ENCODE measurements at regions not wholly inside any gene's neighbourhood (a gene's known extent, or its start where the extent isn't known, plus 50 kb on each side); places are given as distances from the start of the nearest gene placed in this dataset.

DNA sequence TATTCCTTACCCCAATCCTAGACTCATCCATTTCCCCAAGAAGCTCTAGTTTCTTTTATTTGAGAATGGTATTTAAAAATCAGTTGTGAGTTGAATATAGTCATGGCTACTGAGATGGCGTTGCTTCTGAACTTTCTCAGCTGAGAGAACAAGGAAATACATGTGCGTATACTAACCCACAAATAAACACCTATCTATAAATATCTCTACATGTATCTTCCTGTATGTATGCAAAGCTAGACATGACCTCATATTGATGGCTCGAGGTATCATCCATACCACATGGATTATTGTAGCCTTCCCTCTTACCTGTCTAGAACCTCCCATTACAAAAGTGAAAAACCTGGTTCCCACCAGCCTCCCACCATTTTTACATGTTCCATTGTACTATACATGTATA lies 141.0 kb downstream of the UFM1 start:
- H3K36me3 Mint-ChIP-seq = no peaks in the 10 kb centered on the region

GRCh38 chr13:38494445-38494844 lies 144.8 kb downstream of the UFM1 start:
- no peak for DNase-seq
- Histone ChIP-seq H3K27ac (ENCODE audit: low read depth, low read length) (no peak overlapping the region), H3K9me3 (ENCODE audit: low read length) (no peaks in the 10 kb centered on the region), H3K4me3 (ENCODE audit: low read length) (no peak overlapping the region), H3K4me1 (ENCODE audit: insufficient read depth, low read length) (no peaks in the 10 kb centered on the region), H3K36me3 (ENCODE audit: insufficient read depth, low read length) (no peaks in the 10 kb centered on the region), H3K27me3 (ENCODE audit: insufficient read depth, low read length, poor library complexity, severe bottlenecking) (no peaks in the 10 kb centered on the region)
- Mint-ChIP-seq H3K4me1 (no peaks in the 10 kb centered on the region), H3K27ac (no peak overlapping the region), H3K36me3 (no peaks in the 10 kb centered on the region), H3K9me3 (peaks cover 0 to 4% (median 3%) of the 10 kb centered on the region in 5 donors), H3K4me3 (no peak overlapping the region), H3K27me3 (peaks cover 2 to 3% of the 10 kb centered on the region in 2 donors)
- POLR2A ChIA-PET = no interaction called here
- CTCF ChIA-PET = no interaction called here

More for the DNA sequence above, 141.0 kb downstream of the UFM1 start:
- Mint-ChIP-seq H3K4me3 (no peak overlapping the region), H3K27me3 (no peaks in the 10 kb centered on the region), H3K27ac (no peak overlapping the region), H3K4me1 (no peaks in the 10 kb centered on the region), H3K9me3 (peaks cover 0 to 2% (median 0%) of the 10 kb centered on the region in 5 donors)
- DNase-seq = no peak
- no peaks in the 10 kb centered on the region for H3K9me3 ChIP-seq (ENCODE audit: low read length)
- POLR2A ChIA-PET = no interaction called here
- no peaks in the 10 kb centered on the region for H3K4me1 ChIP-seq (ENCODE audit: insufficient read depth, low read length)
- CTCF ChIA-PET = no interaction called here
- no peak overlapping the region for H3K27ac ChIP-seq (ENCODE audit: low read depth, low read length)
- no peaks in the 10 kb centered on the region for H3K36me3 ChIP-seq (ENCODE audit: insufficient read depth, low read length)
- no peak overlapping the region for H3K4me3 ChIP-seq (ENCODE audit: low read length)
- H3K27me3 ChIP-seq (ENCODE audit: insufficient read depth, low read length, poor library complexity, severe bottlenecking) = no peaks in the 10 kb centered on the region

DNA sequence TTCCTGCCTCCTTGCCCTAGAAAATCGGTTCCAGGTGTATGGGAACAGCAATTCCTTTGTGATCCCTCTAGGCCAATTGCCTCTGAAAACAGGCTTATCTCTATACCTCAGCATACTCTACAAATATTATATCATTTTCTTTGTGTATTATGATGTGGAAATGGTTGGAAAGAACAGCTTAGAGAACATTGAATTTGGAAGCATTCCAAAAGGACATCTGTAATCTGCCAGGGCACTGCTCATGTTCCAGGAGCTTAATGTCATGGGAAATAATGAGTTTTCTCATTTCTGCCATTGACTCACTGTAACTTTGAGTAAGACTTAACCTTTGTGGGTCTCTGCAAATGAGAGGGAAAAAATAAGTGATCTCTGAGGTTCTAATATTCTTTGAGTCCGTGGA lies 147.3 kb downstream of the UFM1 start:
- H3K27ac Mint-ChIP-seq = no peak overlapping the region
- no peak overlapping the region for H3K4me3 Mint-ChIP-seq
- Histone ChIP-seq H3K4me1 (ENCODE audit: insufficient read depth, low read length) (no peaks in the 10 kb centered on the region), H3K9me3 (ENCODE audit: low read length) (no peaks in the 10 kb centered on the region), H3K27ac (ENCODE audit: low read depth, low read length) (no peak overlapping the region), H3K36me3 (ENCODE audit: insufficient read depth, low read length) (no peaks in the 10 kb centered on the region), H3K27me3 (ENCODE audit: insufficient read depth, low read length, poor library complexity, severe bottlenecking) (no peaks in the 10 kb centered on the region), H3K4me3 (ENCODE audit: low read length) (no peak overlapping the region)
- DNase-seq = no peak
- POLR2A ChIA-PET = no interaction called here
- H3K9me3 Mint-ChIP-seq = peaks cover 0 to 7% (median 3%) of the 10 kb centered on the region in 5 donors
- no peaks in the 10 kb centered on the region for H3K36me3 Mint-ChIP-seq
- no peaks in the 10 kb centered on the region for H3K4me1 Mint-ChIP-seq
- CTCF ChIA-PET = no interaction called here
- peaks cover 2 to 3% of the 10 kb centered on the region in 2 donors for H3K27me3 Mint-ChIP-seq

- DNase-seq = no peak
- H3K36me3 ChIP-seq (ENCODE audit: insufficient read depth, low read length) = no peaks in the 10 kb centered on the region
- no peaks in the 10 kb centered on the region for H3K27me3 ChIP-seq (ENCODE audit: insufficient read depth, low read length, poor library complexity, severe bottlenecking)
- POLR2A ChIA-PET = no interaction called here
- Mint-ChIP-seq H3K9me3 (peaks cover 0 to 10% (median 4%) of the 10 kb centered on the region in 5 donors), H3K4me3 (no peak overlapping the region), H3K27ac (no peak overlapping the region), H3K4me1 (no peaks in the 10 kb centered on the region), H3K27me3 (peaks cover 2 to 3% of the 10 kb centered on the region in 2 donors), H3K36me3 (peaks cover 0 to 2% (median 0%) of the 10 kb centered on the region in 3 donors)
- H3K4me3 ChIP-seq (ENCODE audit: low read length) = no peak overlapping the region
- H3K9me3 ChIP-seq (ENCODE audit: low read length) = no peaks in the 10 kb centered on the region
- CTCF ChIA-PET = no interaction called here
- no peak overlapping the region for H3K27ac ChIP-seq (ENCODE audit: low read depth, low read length)
- no peaks in the 10 kb centered on the region for H3K4me1 ChIP-seq (ENCODE audit: insufficient read depth, low read length)
Observed at GRCh38 chr13:38498271-38498670, 148.6 kb downstream of the UFM1 start.

- Mint-ChIP-seq H3K4me1 (no peaks in the 10 kb centered on the region), H3K27ac (no peak overlapping the region), H3K4me3 (no peak overlapping the region), H3K36me3 (no peaks in the 10 kb centered on the region), H3K27me3 (no peaks in the 10 kb centered on the region), H3K9me3 (peaks cover 0 to 2% (median 0%) of the 10 kb centered on the region in 5 donors)
- Histone ChIP-seq H3K27ac (ENCODE audit: low read depth, low read length) (no peak overlapping the region), H3K27me3 (ENCODE audit: insufficient read depth, low read length, poor library complexity, severe bottlenecking) (no peaks in the 10 kb centered on the region), H3K36me3 (ENCODE audit: insufficient read depth, low read length) (no peaks in the 10 kb centered on the region), H3K4me3 (ENCODE audit: low read length) (no peak overlapping the region), H3K9me3 (ENCODE audit: low read length) (no peaks in the 10 kb centered on the region), H3K4me1 (ENCODE audit: insufficient read depth, low read length) (no peaks in the 10 kb centered on the region)
- no peak for DNase-seq
- ChIA-PET POLR2A (no interaction called here), CTCF (no interaction called here)
Observed at GRCh38 chr13:38514575-38514974, 164.9 kb downstream of the UFM1 start.

GRCh38 chr13:38518328-38518727 lies 168.5 kb upstream of the FREM2 start:
- H3K9me3 Mint-ChIP-seq = peaks cover 0 to 3% (median 0%) of the 10 kb centered on the region in 5 donors
- POLR2A ChIA-PET = no interaction called here

DNA sequence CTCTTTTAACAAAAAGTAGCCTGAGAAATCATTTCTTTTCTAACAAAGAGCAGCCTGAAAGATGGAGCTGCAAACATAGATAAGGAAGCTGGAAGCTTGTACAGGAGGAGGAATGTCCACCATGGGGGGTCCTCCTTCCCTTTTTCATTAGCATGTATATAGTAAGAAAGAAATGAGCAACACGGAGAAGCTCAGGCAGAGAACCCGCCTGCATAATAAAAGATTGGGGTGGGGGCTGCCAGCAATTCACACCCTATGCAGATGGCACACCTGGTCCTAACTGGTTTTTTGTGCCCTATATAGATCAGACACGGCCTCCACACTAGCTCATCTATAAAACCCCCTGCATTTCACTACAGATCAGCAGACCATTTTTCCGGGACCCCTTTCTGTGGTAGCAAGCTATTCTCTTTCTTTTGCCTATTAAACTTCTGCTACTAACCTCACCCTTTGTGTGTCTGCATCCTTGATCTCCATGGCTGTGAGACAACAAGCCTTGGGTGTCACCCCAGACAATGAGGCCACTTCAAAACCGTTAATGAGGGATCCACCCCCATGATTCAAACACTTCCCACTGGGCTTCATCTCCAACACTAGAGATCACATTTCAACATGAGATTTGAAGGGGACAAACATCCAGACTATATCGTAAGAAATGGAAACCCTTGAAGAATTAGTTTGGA lies 167.5 kb upstream of the FREM2 start:
- H3K9me3 Mint-ChIP-seq = peaks cover 0 to 3% (median 0%) of the 10 kb centered on the region in 5 donors
- H3K4me3 Mint-ChIP-seq = no peak overlapping the region
- H3K27ac Mint-ChIP-seq = no peak overlapping the region
- no peaks in the 10 kb centered on the region for H3K4me1 Mint-ChIP-seq
- CTCF ChIA-PET = no interaction called here
- no peaks in the 10 kb centered on the region for H3K36me3 Mint-ChIP-seq
- H3K4me1 ChIP-seq (ENCODE audit: insufficient read depth, low read length) = no peaks in the 10 kb centered on the region
- no peaks in the 10 kb centered on the region for H3K27me3 Mint-ChIP-seq
- no peak overlapping the region for H3K27ac ChIP-seq (ENCODE audit: low read depth, low read length)
- H3K36me3 ChIP-seq (ENCODE audit: insufficient read depth, low read length) = no peaks in the 10 kb centered on the region
- H3K27me3 ChIP-seq (ENCODE audit: insufficient read depth, low read length, poor library complexity, severe bottlenecking) = no peaks in the 10 kb centered on the region
- POLR2A ChIA-PET = no interaction called here
- DNase-seq = no peak
- H3K9me3 ChIP-seq (ENCODE audit: low read length) = no peaks in the 10 kb centered on the region
- no peak overlapping the region for H3K4me3 ChIP-seq (ENCODE audit: low read length)

More at GRCh38 chr13:38518328-38518727, 168.5 kb upstream of the FREM2 start:
- no peak overlapping the region for H3K4me3 Mint-ChIP-seq
- H3K4me1 Mint-ChIP-seq = no peaks in the 10 kb centered on the region
- Histone ChIP-seq H3K4me1 (ENCODE audit: insufficient read depth, low read length) (no peaks in the 10 kb centered on the region), H3K9me3 (ENCODE audit: low read length) (no peaks in the 10 kb centered on the region), H3K27ac (ENCODE audit: low read depth, low read length) (no peak overlapping the region), H3K4me3 (ENCODE audit: low read length) (no peak overlapping the region), H3K27me3 (ENCODE audit: insufficient read depth, low read length, poor library complexity, severe bottlenecking) (no peaks in the 10 kb centered on the region), H3K36me3 (ENCODE audit: insufficient read depth, low read length) (no peaks in the 10 kb centered on the region)
- CTCF ChIA-PET = no interaction called here
- no peak overlapping the region for H3K27ac Mint-ChIP-seq
- H3K36me3 Mint-ChIP-seq = no peaks in the 10 kb centered on the region
- H3K27me3 Mint-ChIP-seq = no peaks in the 10 kb centered on the region
- no peak for DNase-seq

DNA sequence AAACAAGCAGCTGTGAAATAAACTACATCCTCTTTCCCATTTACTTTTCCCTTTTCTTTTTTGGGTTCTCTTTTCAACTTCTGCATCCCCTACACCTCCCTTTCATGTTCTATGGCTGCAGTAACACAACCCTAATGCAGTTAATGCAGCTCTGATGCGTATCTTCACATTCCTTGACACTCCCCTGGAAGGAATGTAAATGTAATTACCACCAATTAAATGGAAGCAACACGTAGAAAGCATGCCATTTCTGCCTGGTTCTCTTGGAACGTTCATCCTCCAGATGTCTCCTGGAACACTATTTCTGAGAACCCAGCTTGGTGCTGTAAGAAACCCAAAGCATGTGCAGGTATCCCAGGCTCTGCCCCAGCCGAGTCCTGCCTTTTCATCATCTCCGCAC lies 166.8 kb upstream of the FREM2 start:
- no peak for DNase-seq
- Mint-ChIP-seq H3K9me3 (peaks cover 0 to 3% (median 0%) of the 10 kb centered on the region in 5 donors), H3K4me1 (no peaks in the 10 kb centered on the region), H3K27ac (no peak overlapping the region), H3K4me3 (no peak overlapping the region), H3K36me3 (no peaks in the 10 kb centered on the region), H3K27me3 (no peaks in the 10 kb centered on the region)
- CTCF ChIA-PET = no interaction called here
- no peaks in the 10 kb centered on the region for H3K36me3 ChIP-seq (ENCODE audit: insufficient read depth, low read length)
- H3K9me3 ChIP-seq (ENCODE audit: low read length) = no peaks in the 10 kb centered on the region
- H3K27me3 ChIP-seq (ENCODE audit: insufficient read depth, low read length, poor library complexity, severe bottlenecking) = no peaks in the 10 kb centered on the region
- no peaks in the 10 kb centered on the region for H3K4me1 ChIP-seq (ENCODE audit: insufficient read depth, low read length)
- H3K27ac ChIP-seq (ENCODE audit: low read depth, low read length) = no peak overlapping the region
- POLR2A ChIA-PET = no interaction called here
- H3K4me3 ChIP-seq (ENCODE audit: low read length) = no peak overlapping the region
